Transverse colon (tissue), 4 donors: ENCODE measurements at regions not wholly inside any gene's neighbourhood (a gene's known extent, or its start where the extent isn't known, plus 50 kb on each side); places are given as distances from the start of the nearest gene placed in this dataset.

Experiments used
- DNase-seq: peaks from one replicate; pipeline ENCODE4 v3.0.0-alpha.2; 2019
- H3K27ac ChIP-seq, 4 donors: fragments of 200-600 bp; sonication (generic); 2 replicates each; pipeline ENCODE4 v1.5.1; 2016 to 2018; ENCODE audit warnings: inconsistent platforms in 4 of 4
- H3K27me3 ChIP-seq: fragments of 200-600 bp; sonication (generic); 2 replicates; pipeline ENCODE4 v1.5.1; 2017; ENCODE audit warnings: inconsistent platforms
- H3K36me3 ChIP-seq, 4 donors: fragments of 200-600 bp; sonication (generic); 2 replicates each; pipeline ENCODE4 v1.5.1; 2017 to 2019; ENCODE audit warnings: inconsistent platforms in 4 of 4
- H3K4me1 ChIP-seq, 4 donors: fragments of 200-600 bp; sonication (generic); 2 replicates each; pipeline ENCODE4 v1.5.1; 2017 to 2020; ENCODE audit warnings: inconsistent platforms in 4 of 4
- H3K4me3 ChIP-seq, 4 donors: fragments of 200-600 bp; sonication (generic); 1 replicate in 1 of 4; 2 replicates in 3 of 4; pipeline versions ENCODE4 v1.5.1 to v1.6.1; 2017 to 2019; ENCODE audit warnings: inconsistent platforms in 4 of 4
- H3K9me3 ChIP-seq, 2 donors: fragments of 200-600 bp; sonication (generic); 2 replicates each; pipeline ENCODE4 v1.5.1; 2017 to 2019; ENCODE audit warnings: inconsistent platforms in 2 of 2
- CTCF ChIP-seq, 5 experiments: fragments of 200-600 bp in 3 of 5; fragments of 450-650 bp in 2 of 5; sonication (generic) in 3 of 5; IDR thresholded peaks; 1 replicate in 2 of 5; 2 replicates in 3 of 5; pipeline ENCODE4 v1.5.1; 2016 to 2017; ENCODE audit warnings: antibody characterized with exemption in 5 of 5, inconsistent platforms in 3 of 5, mild to moderate bottlenecking in 2 of 5, moderate library complexity in 1 of 5
- EP300 ChIP-seq: sonication (generic); formaldehyde crosslinking; IDR thresholded peaks from one replicate; pipeline ENCODE4 v1.6.1; 2017; ENCODE audit warnings: antibody characterized with exemption, low read depth
- POLR2A ChIP-seq: fragments of 450-650 bp; IDR thresholded peaks from one replicate; pipeline ENCODE4 v1.6.1; 2016; ENCODE audit warnings: antibody characterized with exemption, mild to moderate bottlenecking, moderate library complexity
- POLR2AphosphoS5 ChIP-seq, 3 donors: sonication (generic); formaldehyde crosslinking; IDR thresholded peaks; one replicate each; pipeline ENCODE4 v1.6.1; 2016; ENCODE audit warnings: antibody characterized with exemption in 3 of 3
- WGBS, 2 donors: methylation state at CpG; one replicate each; pipeline ENCODE4 v1.1.5; 2018; ENCODE audit warnings: low coverage in 1 of 2; 5-methylcytosine and 5-hydroxymethylcytosine counted together
- in situ Hi-C, 4 donors: fragments of 200-750 bp; cut with MboI; loops; one replicate each; pipeline versions ENCODE4 v1.15.0 to v1.15.1; 2017; ENCODE audit warnings: low sequenced_read_pairs in 3 of 4, low pct_ligation_motif_present in 1 of 4, low pct_unique_long_range_greater_than_20kb in 1 of 4
- intact Hi-C: fragments of 100-400 bp; cut with DNase I; formaldehyde crosslinking; loops from one replicate; pipeline ENCODE4 v1.15.1; 2023; ENCODE audit warnings: low total_unique reads

DNA sequence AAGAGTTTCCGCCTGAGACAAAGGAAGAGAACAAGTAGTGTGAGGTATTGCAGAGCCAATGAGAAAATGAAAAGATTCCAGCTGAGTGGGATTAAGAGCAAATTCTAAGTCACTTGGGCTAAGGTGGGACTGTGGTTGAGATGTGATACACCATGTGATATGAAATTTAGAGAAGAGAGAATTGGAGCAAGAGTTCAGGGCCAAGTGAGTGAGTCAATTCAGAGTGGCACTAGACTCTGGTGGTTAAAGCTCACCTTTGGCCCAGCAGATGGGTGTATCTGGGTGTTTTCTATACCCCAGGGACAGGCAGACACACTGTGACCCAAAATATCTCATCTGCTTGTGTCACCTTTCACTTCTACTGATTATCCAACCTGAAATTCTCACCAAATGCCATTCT, 368.1 kb downstream of the KCNN2 start:
- H3K27me3 ChIP-seq: no peaks in the 10 kb centered on the region
- in situ Hi-C loops: no loop called here
- H3K4me1 ChIP-seq: no peaks in the 10 kb centered on the region
- DNase-seq: no peak
- H3K4me3 ChIP-seq: no peak overlapping the region
- TF ChIP-seq POLR2AphosphoS5 (IDR thresholded peaks at IDR 0.05) (no peak), POLR2A (no peak), CTCF (IDR thresholded peaks at IDR 0.05) (no peak), EP300 (no peak)
- intact Hi-C loops: no loop called here
- H3K27ac ChIP-seq: no peak overlapping the region
- H3K9me3 ChIP-seq: no peaks in the 10 kb centered on the region
- 88 to 100% methylated on average over 1 of the region's 1 CpG for WGBS, 2 donors
- no peaks in the 10 kb centered on the region for H3K36me3 ChIP-seq

DNA sequence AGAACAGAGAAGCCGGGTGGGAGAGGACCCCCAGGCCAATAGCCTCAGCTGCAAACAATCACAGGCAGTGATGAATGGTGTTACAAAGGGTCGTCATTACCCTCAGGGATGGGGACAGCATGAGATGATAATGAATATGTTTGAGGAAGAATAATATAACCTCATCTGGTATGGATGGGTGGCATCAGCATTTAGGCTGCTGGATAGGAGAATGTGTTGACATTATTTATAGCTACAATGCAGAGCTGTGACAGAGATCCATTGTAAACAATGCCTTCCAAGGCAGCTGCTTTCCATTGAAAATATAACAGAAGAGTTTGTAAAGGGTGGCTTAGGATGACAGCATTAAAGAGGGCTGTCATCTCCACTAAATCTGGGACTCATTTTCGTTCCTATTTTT, 365.5 kb downstream of the KCNN2 start:
- no peaks in the 10 kb centered on the region for H3K27me3 ChIP-seq
- WGBS, 2 donors: 44 to 48% methylated on average over 1 to 3 of the region's 3 CpGs
- in situ Hi-C loops: no loop called here
- no peak overlapping the region for H3K4me3 ChIP-seq
- no peak for DNase-seq
- H3K9me3 ChIP-seq: no peaks in the 10 kb centered on the region
- intact Hi-C loops: no loop called here
- no peaks in the 10 kb centered on the region for H3K36me3 ChIP-seq
- H3K27ac ChIP-seq: no peak overlapping the region
- TF ChIP-seq CTCF (IDR thresholded peaks at IDR 0.05) (no peak), EP300 (no peak), POLR2AphosphoS5 (IDR thresholded peaks at IDR 0.05) (no peak)
- no peaks in the 10 kb centered on the region for H3K4me1 ChIP-seq

DNA sequence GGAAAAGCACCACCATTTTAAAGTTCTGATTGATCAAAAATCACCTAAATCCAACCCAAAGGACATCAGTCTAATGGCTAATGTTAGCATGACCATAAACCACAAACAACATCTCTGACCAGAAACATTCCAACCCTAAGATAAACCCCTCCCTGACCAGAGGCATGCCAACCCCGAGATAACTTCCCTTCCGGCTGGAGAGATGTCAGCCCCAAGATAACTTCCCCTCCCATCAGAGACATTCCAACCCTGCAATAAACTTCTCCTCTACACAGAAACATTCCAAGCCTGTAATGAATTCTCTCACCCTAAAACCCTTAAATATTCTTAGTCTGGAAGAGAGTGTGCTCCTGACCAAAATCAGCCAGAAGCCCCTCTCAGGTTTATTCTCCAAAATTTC, 364.3 kb downstream of the KCNN2 start:
- TF ChIP-seq POLR2A (no peak), CTCF (IDR thresholded peaks at IDR 0.05) (no peak), EP300 (no peak), POLR2AphosphoS5 (IDR thresholded peaks at IDR 0.05) (no peak)
- H3K27me3 ChIP-seq: no peaks in the 10 kb centered on the region
- WGBS, 2 donors: 35 to 60% methylated on average over 2 of the region's 2 CpGs
- H3K4me3 ChIP-seq: no peak overlapping the region
- in situ Hi-C loops (no loop called here), intact Hi-C loops (no loop called here)
- H3K4me1 ChIP-seq: no peaks in the 10 kb centered on the region
- no peaks in the 10 kb centered on the region for H3K36me3 ChIP-seq
- no peaks in the 10 kb centered on the region for H3K9me3 ChIP-seq
- no peak overlapping the region for H3K27ac ChIP-seq
- DNase-seq: no peak

DNA sequence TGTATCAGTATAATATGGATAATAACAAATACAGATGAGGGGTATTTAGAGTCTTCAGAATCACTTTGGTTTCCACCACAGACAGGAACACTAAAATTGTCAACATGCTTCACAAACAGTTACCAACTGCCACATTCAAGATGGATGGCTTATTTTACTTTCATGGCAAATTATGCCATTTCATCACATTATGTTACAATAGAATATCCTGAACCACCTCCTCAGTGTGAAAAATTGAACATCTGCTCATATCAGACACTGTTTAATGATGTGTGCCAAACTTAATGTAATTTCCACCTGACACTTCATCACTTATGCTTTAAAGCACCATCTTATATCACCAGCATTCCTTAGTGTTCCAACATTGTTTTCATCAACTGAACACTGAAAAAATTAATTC, 357.4 kb downstream of the KCNN2 start:
- Histone ChIP-seq H3K27ac (no peak overlapping the region), H3K4me3 (no peak overlapping the region), H3K9me3 (peaks cover 3 to 4% of the 10 kb centered on the region in 2 donors), H3K36me3 (no peaks in the 10 kb centered on the region), H3K27me3 (no peaks in the 10 kb centered on the region), H3K4me1 (no peaks in the 10 kb centered on the region)
- TF ChIP-seq POLR2AphosphoS5 (IDR thresholded peaks at IDR 0.05) (no peak), POLR2A (no peak), CTCF (IDR thresholded peaks at IDR 0.05) (no peak)
- DNase-seq: no peak
- intact Hi-C loops (no loop called here), in situ Hi-C loops (no loop called here)
